Caco-2 (cell line): ENCODE measurements at regions not wholly inside any gene's neighbourhood (a gene's known extent, or its start where the extent isn't known, plus 50 kb on each side); places are given as distances from the start of the nearest gene placed in this dataset.
A peak's percentile ranks its signal among the peaks of the same experiment; 100 is the strongest.

Experiments used
- BruUV-seq: library from RNA; stranded (reverse); fragments of 400-500 nt; replicated peaks from 2 replicates; lab custom pipeline; 2021; lab: Mats Ljungman, UMichigan
- CTCF ChIA-PET: fragments of 300-600 bp; sonication (Branson Sonifier 250); formaldehyde crosslinking; loops from one replicate; lab custom pipeline; 2022; ENCODE audit warnings: antibody characterized with exemption; lab: Charles Lee
- POLR2A ChIA-PET: fragments of 300-600 bp; sonication (Branson Sonifier 250); formaldehyde crosslinking; loops from one replicate; lab custom pipeline; 2022; ENCODE audit warnings: antibody characterized with exemption; lab: Charles Lee
- DNase-seq, 2 experiments: peaks; one replicate each; pipeline versions ENCODE4 v3.0.0 to v3.0.0-alpha.2; 2020 to 2022
- H3K27me3 ChIP-seq: replicated peaks from 2 replicates; pipeline ENCODE4 v1.6.0; 2011; ENCODE audit warnings: low read length; ENCODE audit not compliant: control insufficient read depth, insufficient read depth
- H3K36me3 ChIP-seq: 2 replicates; pipeline ENCODE4 v1.5.1; 2011; ENCODE audit warnings: low read length; ENCODE audit not compliant: control insufficient read depth, insufficient read depth
- H3K4me1 ChIP-seq: fragments of 250-450 bp; sonication (Bioruptor Pico); 2 replicates; pipeline ENCODE4 v1.5.1; 2020; ENCODE audit warnings: mild to moderate bottlenecking
- H3K4me3 ChIP-seq: 2 replicates; pipeline ENCODE4 v1.5.1; 2011; ENCODE audit warnings: low read depth, mild to moderate bottlenecking, control low read depth, low read length
- H3K9me3 ChIP-seq: fragments of 250-450 bp; sonication (Bioruptor Pico); 2 replicates; pipeline ENCODE4 v1.5.1; 2020; ENCODE audit warnings: mild to moderate bottlenecking, moderate library complexity
- H3K27ac Mint-ChIP-seq: one replicate; pipeline ENCODE4 v1.8.0; 2022; ENCODE audit warnings: mixed read lengths; ENCODE audit not compliant: unreplicated experiment
- H3K27me3 Mint-ChIP-seq: one replicate; pipeline ENCODE4 v1.8.0; 2022; ENCODE audit warnings: mixed read lengths; ENCODE audit not compliant: insufficient read depth, unreplicated experiment
- H3K36me3 Mint-ChIP-seq: one replicate; pipeline ENCODE4 v1.8.0; 2022; ENCODE audit warnings: mild to moderate bottlenecking, mixed read lengths; ENCODE audit not compliant: insufficient read depth, unreplicated experiment
- H3K4me1 Mint-ChIP-seq: one replicate; pipeline ENCODE4 v1.8.0; 2022; ENCODE audit warnings: low read depth, mixed read lengths; ENCODE audit not compliant: unreplicated experiment
- H3K4me3 Mint-ChIP-seq: one replicate; pipeline ENCODE4 v1.8.0; 2022; ENCODE audit warnings: mild to moderate bottlenecking, moderate library complexity, mixed read lengths; ENCODE audit not compliant: unreplicated experiment
- H3K9me3 Mint-ChIP-seq: one replicate; pipeline ENCODE4 v1.8.0; 2022; ENCODE audit warnings: mixed read lengths; ENCODE audit not compliant: unreplicated experiment
- CTCF ChIP-seq, 2 experiments: fragments of 200-600 bp in 1 of 2; IDR thresholded peaks; 1 replicate in 1 of 2; 2 replicates in 1 of 2; pipeline versions ENCODE4 v1.5.1 to v1.8.0; 2011 to 2022; ENCODE audit warnings: antibody characterized with exemption in 1 of 2, control low read depth in 1 of 2, inconsistent platforms in 1 of 2, low read depth in 1 of 2, low read length in 1 of 2, mild to moderate bottlenecking in 1 of 2, moderate library complexity in 1 of 2; ENCODE audit not compliant: insufficient read depth in 1 of 2, severe bottlenecking in 1 of 2, unreplicated experiment in 1 of 2
- intact Hi-C: fragments of 100-400 bp; cut with micrococcal nuclease; formaldehyde crosslinking; loops from one replicate; pipeline ENCODE4 v1.10.0; 2022; ENCODE audit not compliant: unreplicated experiment

GRCh38 chr13:22173610-22174009 is 502.7 kb downstream of the FGF9 start:
- no peak overlapping the region for H3K4me3 ChIP-seq
- POLR2A ChIA-PET, result no interaction called here
- Mint-ChIP-seq H3K4me3 (no peak overlapping the region), H3K27me3 (no peaks in the 10 kb centered on the region), H3K9me3 (peaks cover 13% of the 10 kb centered on the region), H3K36me3 (no peaks in the 10 kb centered on the region), H3K4me1 (peaks cover 10% of the 10 kb centered on the region), H3K27ac (no peak overlapping the region)
- no peak for TF ChIP-seq CTCF (IDR thresholded peaks at IDR 0.05; ENCODE audit: insufficient read depth in 1 of 2, low read depth in 1 of 2, low read length in 1 of 2, severe bottlenecking in 1 of 2, unreplicated experiment in 1 of 2)
- intact Hi-C loops, result no loop called here
- H3K27me3 ChIP-seq, result no peaks in the 10 kb centered on the region
- no TSS peak for BruUV-seq
- H3K9me3 ChIP-seq, result no peaks in the 10 kb centered on the region
- H3K36me3 ChIP-seq, result no peaks in the 10 kb centered on the region
- no peaks in the 10 kb centered on the region; the same call in 1 of the 2 replicates for H3K4me1 ChIP-seq
- no peak for DNase-seq
- CTCF ChIA-PET, result no interaction called here

GRCh38 chr13:22175241-22175640 is 504.4 kb downstream of the FGF9 start:
- no peaks in the 10 kb centered on the region for H3K4me1 Mint-ChIP-seq
- Histone ChIP-seq H3K9me3 (no peaks in the 10 kb centered on the region), H3K4me3 (no peak overlapping the region), H3K27me3 (no peaks in the 10 kb centered on the region), H3K36me3 (no peaks in the 10 kb centered on the region), H3K4me1 (no peaks in the 10 kb centered on the region)
- intact Hi-C loops, result no loop called here
- no TSS peak for BruUV-seq
- H3K27me3 Mint-ChIP-seq, result no peaks in the 10 kb centered on the region
- no peak for DNase-seq
- ChIA-PET CTCF (no interaction called here), POLR2A (no interaction called here)
- no peak overlapping the region for H3K4me3 Mint-ChIP-seq
- TF ChIP-seq CTCF (IDR thresholded peaks at IDR 0.05; ENCODE audit: insufficient read depth in 1 of 2, low read depth in 1 of 2, low read length in 1 of 2, severe bottlenecking in 1 of 2, unreplicated experiment in 1 of 2), result peak in 1 of 2 experiments; percentile 23
- H3K36me3 Mint-ChIP-seq, result no peaks in the 10 kb centered on the region
- H3K27ac Mint-ChIP-seq, result no peak overlapping the region
- H3K9me3 Mint-ChIP-seq, result peaks cover 13% of the 10 kb centered on the region

- no peak for TF ChIP-seq CTCF (IDR thresholded peaks at IDR 0.05; ENCODE audit: insufficient read depth in 1 of 2, low read depth in 1 of 2, low read length in 1 of 2, severe bottlenecking in 1 of 2, unreplicated experiment in 1 of 2)
- CTCF ChIA-PET, result no interaction called here
- no peak for DNase-seq
- Histone ChIP-seq H3K4me3 (no peak overlapping the region), H3K9me3 (no peaks in the 10 kb centered on the region), H3K4me1 (no peaks in the 10 kb centered on the region), H3K27me3 (no peaks in the 10 kb centered on the region), H3K36me3 (no peaks in the 10 kb centered on the region)
- no peaks in the 10 kb centered on the region for H3K36me3 Mint-ChIP-seq
- intact Hi-C loops, result no loop called here
- H3K27me3 Mint-ChIP-seq, result no peaks in the 10 kb centered on the region
- H3K9me3 Mint-ChIP-seq, result peaks cover 13% of the 10 kb centered on the region
- no peaks in the 10 kb centered on the region for H3K4me1 Mint-ChIP-seq
- no peak overlapping the region for H3K4me3 Mint-ChIP-seq
- POLR2A ChIA-PET, result no interaction called here
- H3K27ac Mint-ChIP-seq, result no peak overlapping the region
- BruUV-seq, result no TSS peak
Measured at GRCh38 chr13:22175815-22176214, 504.9 kb downstream of the FGF9 start.
